H4 (cell line): ENCODE measurements at regions not wholly inside any gene's neighbourhood (a gene's known extent, or its start where the extent isn't known, plus 50 kb on each side); places are given as distances from the start of the nearest gene placed in this dataset.
"Not testable (repeated sequence)": the region's sequence is repeated elsewhere in the genome, so short reads cannot be mapped to it uniquely, and the experiment has no call there.

Experiments used
- DNase-seq: peaks from one replicate; pipeline ENCODE4 v3.0.0-alpha.2; 2015; ENCODE audit warnings: low spot score

GRCh38 chr13:33411312-33411711 lies 125.8 kb upstream of the STARD13 start:
- no peak for DNase-seq

DNA sequence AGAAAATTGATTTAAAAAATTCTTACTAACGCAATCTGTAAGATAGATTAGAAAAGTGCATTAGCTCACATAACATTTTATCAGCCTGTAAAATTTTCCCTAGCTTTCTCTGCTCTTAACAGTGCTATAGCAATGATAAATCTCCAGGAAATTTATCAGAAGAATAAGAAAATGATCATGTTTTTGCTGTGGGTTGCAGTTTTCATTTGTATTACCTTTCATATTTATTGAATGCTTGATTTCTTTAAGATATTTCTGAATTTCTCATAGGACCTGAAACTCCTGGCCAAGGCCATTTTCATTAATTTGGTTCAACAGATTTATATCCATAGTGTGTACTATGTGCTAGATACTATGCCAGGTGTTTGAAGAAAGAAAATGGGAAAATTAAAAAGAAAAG lies 130.3 kb upstream of the STARD13 start:
- no peak for DNase-seq

GRCh38 chr13:33418224-33418953 lies 132.8 kb upstream of the STARD13 start:
- DNase-seq: not testable (repeated sequence)

DNA sequence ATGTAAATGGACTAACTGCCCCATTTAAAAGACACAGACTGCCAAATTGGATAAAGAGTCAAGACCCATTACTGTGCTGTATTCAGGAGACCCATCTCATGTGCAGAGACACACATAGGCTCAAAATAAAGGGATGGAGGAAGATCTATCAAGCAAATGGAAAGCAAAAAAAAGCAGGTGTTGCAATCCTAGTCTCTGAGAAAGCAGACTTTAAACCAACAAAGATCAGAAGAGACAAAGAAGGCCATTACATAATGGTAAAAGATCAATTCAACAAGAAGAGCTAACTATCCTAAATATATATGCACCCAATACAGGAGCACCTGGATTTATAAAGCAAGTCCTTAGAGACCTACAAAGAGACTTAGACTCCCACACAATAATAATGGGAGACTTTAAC lies 134.6 kb upstream of the STARD13 start:
- not testable (repeated sequence) for DNase-seq

- no peak for DNase-seq
Measured at GRCh38 chr13:33426131-33426530, 140.6 kb upstream of the STARD13 start.

DNA sequence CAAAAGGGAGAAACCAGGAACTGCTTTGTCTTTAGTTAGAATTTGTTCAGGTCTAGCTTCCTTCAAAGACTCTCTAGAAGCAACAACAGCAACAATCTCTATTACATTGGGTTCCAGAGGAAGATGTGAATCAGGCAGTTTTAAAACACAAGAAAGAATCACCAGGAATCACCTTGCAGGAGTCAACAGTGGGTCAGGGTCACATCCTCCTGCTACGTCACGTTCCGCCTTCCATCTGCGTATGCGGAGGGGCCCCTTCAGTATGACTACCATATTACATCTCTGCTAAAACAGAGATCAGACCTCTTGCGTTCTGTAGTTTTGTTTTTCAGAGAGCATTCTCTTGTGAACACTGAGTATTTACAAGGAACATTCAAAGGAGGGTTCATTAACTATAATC lies 147.8 kb upstream of the STARD13 start:
- no peak for DNase-seq

DNA sequence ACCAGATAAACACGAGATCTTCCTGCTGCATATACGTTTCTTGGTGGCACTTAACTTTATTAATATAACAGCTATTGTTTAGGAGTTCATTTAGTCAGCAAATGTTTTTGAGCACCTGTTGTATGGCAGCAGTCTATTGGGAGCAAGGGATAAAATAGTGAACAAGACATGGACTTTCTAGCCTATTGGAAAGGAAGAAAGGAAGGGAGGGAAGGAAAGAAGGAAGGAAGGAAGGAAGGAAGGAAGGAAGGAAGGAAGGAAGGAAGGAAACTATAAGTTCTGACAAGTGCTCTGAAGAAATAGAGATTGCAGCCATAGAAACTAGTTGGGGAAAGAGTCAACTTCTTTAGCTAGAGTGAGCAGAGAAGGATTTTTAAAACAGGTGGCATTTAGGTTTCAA lies 149.1 kb upstream of the STARD13 start:
- no peak for DNase-seq

DNA sequence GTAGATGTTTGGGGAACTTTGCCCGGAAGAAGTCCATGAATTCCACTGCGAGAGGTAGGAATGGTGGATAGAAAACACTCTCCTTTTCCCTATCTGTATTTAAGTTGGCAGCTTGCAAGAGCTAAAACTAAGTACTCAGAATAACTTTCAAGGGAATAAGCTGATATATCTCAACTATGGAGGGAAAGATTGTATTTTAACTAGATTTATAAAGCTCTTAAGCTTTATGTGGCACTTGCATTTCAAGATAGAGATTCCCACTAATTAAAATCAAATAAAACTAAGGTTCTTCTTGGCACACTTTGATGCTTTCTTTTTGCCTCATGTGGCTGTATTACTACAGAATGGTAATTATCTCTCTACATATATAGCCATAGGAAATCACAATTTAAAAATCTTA lies 149.7 kb upstream of the STARD13 start:
- DNase-seq: no peak

DNA sequence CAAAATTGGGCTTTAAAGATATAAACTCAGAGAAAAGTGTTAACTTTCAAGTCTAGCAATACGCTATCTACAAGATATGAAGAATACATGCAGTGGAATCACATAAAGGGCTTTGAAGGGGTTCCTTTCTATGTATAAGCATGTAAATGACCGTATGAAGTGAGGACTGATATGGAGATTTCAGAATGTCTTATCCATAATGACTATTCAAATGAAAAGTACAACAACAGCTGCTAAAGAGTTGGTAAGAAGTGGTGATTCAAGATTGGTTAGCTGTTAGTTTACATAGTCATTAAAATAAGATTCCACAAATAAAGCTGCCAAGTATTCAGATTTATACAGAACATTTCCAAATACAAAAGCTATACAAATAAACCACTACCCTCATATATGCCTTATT lies 153.4 kb upstream of the STARD13 start:
- DNase-seq: no peak

GRCh38 chr13:33441015-33441414 lies 155.5 kb upstream of the STARD13 start:
- DNase-seq: peak; percentile 17

DNA sequence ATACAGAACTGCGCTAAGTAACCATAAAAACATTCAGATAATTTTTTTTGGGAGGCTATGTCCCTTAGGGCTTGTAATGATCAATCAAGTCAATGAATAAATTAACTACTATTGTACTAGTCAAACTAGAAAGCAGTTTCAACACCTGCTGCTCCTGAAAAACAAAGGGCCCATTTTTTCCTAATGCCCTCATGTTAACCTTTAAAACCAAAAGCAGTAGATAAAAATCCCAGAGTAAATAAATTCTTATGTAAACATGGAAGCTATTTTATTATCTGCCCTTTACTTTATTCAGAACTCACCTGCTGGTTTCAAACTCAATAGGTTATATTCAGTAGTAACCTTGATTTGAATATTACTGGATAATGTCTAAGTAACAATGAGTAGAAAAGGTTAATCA lies 159.5 kb upstream of the STARD13 start:
- no peak for DNase-seq

GRCh38 chr13:33445476-33445875 lies 159.9 kb upstream of the STARD13 start:
- DNase-seq: no peak

DNA sequence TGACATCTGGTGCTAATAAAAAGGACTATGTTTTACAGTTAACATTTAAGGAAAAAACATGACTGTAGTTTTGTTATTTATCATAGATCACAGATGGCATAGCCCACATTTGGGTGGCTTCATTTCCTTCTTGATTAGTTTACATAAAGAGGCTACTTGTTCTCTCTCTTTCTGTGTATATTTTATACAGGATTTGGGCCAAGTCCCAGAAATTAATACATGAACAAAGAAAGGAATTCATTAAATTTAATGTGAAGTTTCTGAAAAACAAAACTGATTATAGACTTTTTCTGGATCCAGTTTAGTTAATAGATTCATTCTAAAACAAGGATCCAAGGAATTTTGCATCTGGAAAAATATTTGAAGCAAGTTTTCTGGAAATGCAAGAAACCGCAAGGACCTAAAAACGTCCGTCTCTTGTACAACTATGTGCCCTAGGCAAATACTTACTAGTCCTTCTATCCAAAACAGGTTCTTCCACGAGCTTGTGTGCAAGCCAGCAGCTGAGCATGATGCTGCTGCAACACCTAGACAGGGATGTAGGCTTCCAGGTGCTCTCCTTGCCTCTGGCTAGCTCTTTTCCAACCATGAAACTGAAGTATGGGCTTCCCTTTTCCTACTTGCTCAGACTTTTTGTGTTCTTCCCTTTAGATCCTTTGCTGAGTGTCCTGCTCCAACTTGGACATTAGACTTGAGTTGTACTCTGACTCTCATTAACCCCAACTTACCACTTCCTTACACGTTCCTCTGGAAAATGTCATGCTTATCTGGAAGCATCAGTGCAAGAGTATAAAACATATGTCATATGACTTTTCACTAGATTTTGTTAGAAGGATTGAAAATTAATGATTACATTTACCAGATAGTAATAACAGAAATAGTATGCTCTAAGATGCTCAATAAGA lies 161.5 kb upstream of the STARD13 start:
- DNase-seq: no peak

DNA sequence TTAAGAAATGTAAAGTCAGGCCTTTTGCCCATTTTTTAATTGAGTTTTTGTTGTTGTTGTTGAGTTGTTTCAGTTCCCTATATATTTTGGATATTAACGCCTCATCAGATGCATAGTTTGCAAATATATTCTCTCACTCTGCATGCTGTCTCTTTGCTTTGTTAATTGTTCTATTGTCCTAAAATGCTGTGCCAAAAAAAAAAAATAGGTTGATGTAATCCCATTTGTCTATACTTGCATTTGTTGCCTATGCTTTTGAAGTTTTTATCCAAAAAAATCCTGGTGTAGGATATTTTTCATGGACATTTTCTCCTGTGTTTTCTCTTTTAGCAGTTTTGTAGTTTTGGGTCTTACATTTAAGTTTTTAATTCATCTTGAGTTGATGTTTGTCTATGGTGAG lies 163.3 kb upstream of the STARD13 start:
- no peak for DNase-seq

- DNase-seq: no peak
Measured at GRCh38 chr13:33450956-33451709, 165.6 kb upstream of the STARD13 start.

DNA sequence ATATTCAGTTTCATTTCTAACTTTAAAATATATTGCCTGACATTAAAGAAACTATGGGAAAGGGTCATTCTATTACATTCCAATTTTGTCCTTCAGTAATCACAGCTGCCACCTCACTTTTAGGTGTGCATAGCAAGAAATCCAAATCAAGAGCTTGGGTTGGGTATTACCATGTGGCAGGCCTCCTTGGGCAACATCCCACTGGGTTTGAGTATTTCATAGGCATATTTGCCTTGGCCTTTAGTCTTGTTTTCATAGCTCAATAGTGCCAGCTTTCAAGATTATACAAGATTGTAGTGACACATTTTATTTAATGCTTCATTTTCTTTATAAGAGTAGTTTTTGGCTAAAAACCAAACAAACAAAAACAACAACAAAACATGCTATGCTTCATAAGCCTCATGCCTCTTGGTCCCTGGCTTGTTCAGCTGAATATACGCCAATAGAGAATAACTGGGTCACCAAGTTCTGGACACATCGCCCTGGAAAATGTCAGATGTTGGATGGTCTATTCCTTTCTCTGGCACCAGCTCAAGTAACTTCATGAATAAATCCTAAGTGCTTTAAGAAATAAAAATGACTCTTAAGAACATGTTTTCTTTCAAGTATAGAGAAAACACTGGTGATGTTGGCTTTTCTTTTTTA lies 167.4 kb upstream of the STARD13 start:
- DNase-seq: no peak

DNA sequence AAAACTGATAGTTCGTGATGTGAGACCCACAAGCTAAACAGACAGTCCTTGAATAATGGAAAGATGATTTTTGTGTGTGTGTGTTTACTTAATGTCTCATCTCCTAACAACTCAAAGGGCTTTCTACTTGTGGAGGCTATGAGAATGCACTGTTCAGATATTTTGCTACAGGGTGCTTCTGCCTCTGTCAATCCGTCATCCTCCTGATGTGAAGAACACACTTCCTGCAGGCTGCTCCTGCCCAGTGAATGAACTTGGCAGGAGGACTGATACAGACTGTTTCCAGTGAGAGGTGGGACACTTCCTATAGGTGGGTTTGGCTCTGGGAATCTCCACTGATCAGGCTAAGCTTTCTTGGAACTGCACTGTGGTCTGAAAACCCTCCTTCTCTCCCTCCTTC lies 168.4 kb upstream of the STARD13 start:
- no peak for DNase-seq

GRCh38 chr13:33454844-33455705 lies 169.5 kb upstream of the STARD13 start:
- DNase-seq: peak; percentile 7

DNA sequence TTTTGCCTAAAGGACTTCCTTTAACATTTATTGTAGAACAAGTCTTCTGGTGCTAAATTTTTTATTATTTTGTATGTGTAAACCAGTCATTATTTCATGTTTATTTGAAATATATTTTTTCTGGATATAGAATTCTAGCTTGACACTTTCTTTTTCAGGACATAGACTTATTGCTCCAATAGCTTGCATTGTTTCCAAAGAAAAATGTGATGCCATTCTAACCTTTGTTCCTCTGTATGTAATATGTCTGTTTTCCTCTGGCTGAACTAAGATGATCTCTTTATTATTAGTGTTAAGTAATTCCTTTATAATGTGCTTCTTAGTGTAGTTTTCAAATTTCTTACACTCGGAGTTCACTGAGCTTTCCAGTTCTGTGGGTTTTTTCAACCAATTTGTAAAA lies 174.1 kb upstream of the STARD13 start:
- no peak for DNase-seq

DNA sequence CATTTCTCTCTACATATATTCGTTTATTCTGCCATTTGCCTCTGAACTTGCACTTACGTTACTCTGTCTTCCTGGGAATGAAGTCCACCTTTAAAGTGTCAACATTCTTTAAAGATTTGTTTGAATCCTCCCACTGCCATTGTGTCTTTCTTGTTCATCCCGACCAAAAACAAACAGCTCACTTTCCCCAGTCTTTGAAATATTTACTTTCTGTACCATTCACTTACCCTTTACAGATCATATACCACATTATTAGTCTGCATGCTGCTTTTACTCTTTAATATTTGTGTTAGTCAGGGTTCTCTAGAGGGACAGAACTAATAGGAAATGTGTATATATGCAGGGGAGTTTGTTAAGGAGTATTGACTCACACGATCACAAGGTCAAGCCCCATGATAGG lies 176.6 kb upstream of the STARD13 start:
- DNase-seq: no peak

DNA sequence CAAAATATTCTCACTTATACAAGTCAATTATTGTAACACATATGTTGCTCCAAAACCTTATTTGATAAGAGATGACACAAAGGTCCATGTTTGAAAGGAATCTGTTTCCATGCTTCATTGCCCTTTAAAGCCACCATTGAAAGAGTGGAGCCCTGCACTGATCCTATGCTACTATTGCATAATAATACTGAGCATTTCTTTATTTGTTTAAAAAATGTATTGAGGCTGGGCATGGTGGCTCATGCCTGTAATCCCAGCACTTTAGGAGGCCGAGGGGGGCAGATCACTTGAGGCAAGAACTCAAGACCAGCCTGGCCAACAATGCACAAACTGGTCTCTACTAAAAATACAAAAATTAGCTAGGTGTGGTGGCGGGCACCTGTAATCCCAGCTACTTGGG lies 178.8 kb upstream of the STARD13 start:
- no peak for DNase-seq
